A549 (cell line): ENCODE measurements at regions not wholly inside any gene's neighbourhood (a gene's known extent, or its start where the extent isn't known, plus 50 kb on each side); places are given as distances from the start of the nearest gene placed in this dataset.

ENCODE experiments used
- CTCF ChIP-seq: fragments of >200 bp; sonication (Bioruptor Twin); formaldehyde crosslinking; IDR thresholded peaks from 3 replicates; pipeline ENCODE4 v1.5.1; 2016
- ESRRA ChIP-seq: fragments of 150-350 bp; IDR thresholded peaks from 2 replicates; pipeline ENCODE4 v1.6.1; 2014; ENCODE audit warnings: mild to moderate bottlenecking, low read length, borderline replicate concordance
- POLR2A ChIP-seq: IDR thresholded peaks from 2 replicates; pipeline ENCODE4 v1.6.1; 2012; ENCODE audit warnings: mild to moderate bottlenecking, low read length
- RCOR1 ChIP-seq: fragments of 150-350 bp; IDR thresholded peaks from 2 replicates; pipeline ENCODE4 v1.6.1; 2014; ENCODE audit warnings: antibody characterized with exemption, low read length, low read depth
- REST ChIP-seq: fragments of 200-600 bp; sonication (generic); IDR thresholded peaks from 2 replicates; pipeline ENCODE4 v1.6.1; 2016; ENCODE audit warnings: antibody characterized with exemption, mild to moderate bottlenecking, moderate library complexity
- USF2 ChIP-seq: fragments of 450-650 bp; IDR thresholded peaks from 2 replicates; pipeline ENCODE4 v1.6.1; 2014; ENCODE audit warnings: antibody characterized with exemption

GRCh38 chr3:105938806-105939205 lies 70.0 kb upstream of the CBLB start:
- TF ChIP-seq ESRRA (no peak), REST (no peak), CTCF (no peak), USF2 (no peak), RCOR1 (no peak), POLR2A (no peak)
